HG03025 (cell line): ENCODE measurements at regions not wholly inside any gene's neighbourhood (a gene's known extent, or its start where the extent isn't known, plus 50 kb on each side); places are given as distances from the start of the nearest gene placed in this dataset.

Experiments used
- ATAC-seq: cut with Tn5 transposase; IDR thresholded peaks from one replicate; pipeline ENCODE4 v1.9.1; 2021; ENCODE audit warnings: mild to moderate bottlenecking, moderate library complexity; ENCODE audit not compliant: unreplicated experiment, low FRiP score

GRCh38 chr4:100811046-100811445, 293.2 kb upstream of the EMCN start:
- no peak for ATAC-seq

GRCh38 chr4:100809506-100809905, 291.7 kb upstream of the EMCN start:
- ATAC-seq: no peak

GRCh38 chr4:100806988-100807387, 289.2 kb upstream of the EMCN start:
- ATAC-seq: no peak

- no peak for ATAC-seq
Observed at GRCh38 chr4:100805538-100805937, 287.7 kb upstream of the EMCN start.

GRCh38 chr4:100804576-100805360, 286.9 kb upstream of the EMCN start:
- no peak for ATAC-seq

GRCh38 chr4:100803751-100804150, 285.9 kb upstream of the EMCN start:
- ATAC-seq: no peak

- no peak for ATAC-seq
Observed at GRCh38 chr4:100799761-100800539, 282.1 kb upstream of the EMCN start.

- ATAC-seq: no peak
Observed at GRCh38 chr4:100797791-100798190, 280.0 kb upstream of the EMCN start.

GRCh38 chr4:100797356-100797755, 279.5 kb upstream of the EMCN start:
- ATAC-seq: no peak

- ATAC-seq: no peak
Observed at GRCh38 chr4:100796332-100796731, 278.5 kb upstream of the EMCN start.

- ATAC-seq: no peak
Observed at GRCh38 chr4:100795581-100795980, 277.8 kb upstream of the EMCN start.

GRCh38 chr4:100790836-100791615, 273.2 kb upstream of the EMCN start:
- ATAC-seq: no peak

- ATAC-seq: no peak
Observed at GRCh38 chr4:100789991-100790390, 272.2 kb upstream of the EMCN start.

- no peak for ATAC-seq
Observed at GRCh38 chr4:100786481-100786880, 268.7 kb upstream of the EMCN start.

- no peak for ATAC-seq
Observed at GRCh38 chr4:100782356-100782755, 264.5 kb upstream of the EMCN start.

GRCh38 chr4:100781435-100781834, 263.6 kb upstream of the EMCN start:
- ATAC-seq: no peak

GRCh38 chr4:100780126-100780525, 262.3 kb upstream of the EMCN start:
- ATAC-seq: no peak

GRCh38 chr4:100778431-100778830, 260.6 kb upstream of the EMCN start:
- no peak for ATAC-seq

- no peak for ATAC-seq
Observed at GRCh38 chr4:100762738-100763137, 244.9 kb upstream of the EMCN start.

- ATAC-seq: no peak
Observed at GRCh38 chr4:100754751-100755150, 236.9 kb upstream of the EMCN start.

- no peak for ATAC-seq
Observed at GRCh38 chr4:100746141-100746739, 228.4 kb upstream of the EMCN start.
